ENCODE measurements at regions not wholly inside any gene's neighbourhood (a gene's known extent, or its start where the extent isn't known, plus 50 kb on each side); places are given as distances from the start of the nearest gene placed in this dataset.

GRCh38 chr14:89042021-89042420 lies 217.6 kb downstream of the TTC8 start:
- H3K27ac Mint-ChIP-seq: no peak overlapping the region
- H3K4me3 Mint-ChIP-seq: no peak overlapping the region

GRCh38 chr14:89053303-89053702 lies 228.9 kb downstream of the TTC8 start:
- no peak for DNase-seq (ENCODE audit: low spot score)
- Histone ChIP-seq H3K27me3 (no peaks in the 10 kb centered on the region), H3K4me1 (no peaks in the 10 kb centered on the region), H3K9me3 (ENCODE audit: low read depth) (no peaks in the 10 kb centered on the region), H3K27ac (no peak overlapping the region), H3K79me2 (ENCODE audit: low read depth) (no peaks in the 10 kb centered on the region), H2AFZ (replicated peaks) (no peak overlapping the region), H3K4me3 (no peak overlapping the region), H3K36me3 (no peaks in the 10 kb centered on the region), H3K4me2 (no peak overlapping the region), H3F3A (ENCODE audit: low read depth) (no peaks in the 10 kb centered on the region), H3K9ac (no peak overlapping the region), H4K20me1 (ENCODE audit: low read depth) (no peaks in the 10 kb centered on the region)
- TF ChIP-seq EZH2phosphoT487 (IDR thresholded peaks at IDR 0.05) (no peak), EZH2 (IDR thresholded peaks at IDR 0.05) (no peak), CTCF (IDR thresholded peaks at IDR 0.05) (no peak)
- Mint-ChIP-seq H3K27me3 (ENCODE audit: insufficient read depth, low read depth) (no peaks in the 10 kb centered on the region), H3K4me3 (no peak overlapping the region), H3K27ac (no peak overlapping the region), H3K4me1 (no peaks in the 10 kb centered on the region), H3K9me3 (peaks cover 8% of the 10 kb centered on the region), H3K36me3 (no peaks in the 10 kb centered on the region)

More at GRCh38 chr14:89042021-89042420, 217.6 kb downstream of the TTC8 start:
- Histone ChIP-seq H2AFZ (replicated peaks) (no peak overlapping the region), H3K9ac (no peak overlapping the region), H3K27me3 (peaks cover 7% of the 10 kb centered on the region), H3F3A (ENCODE audit: low read depth) (no peaks in the 10 kb centered on the region), H3K36me3 (no peaks in the 10 kb centered on the region), H3K4me2 (no peak overlapping the region), H3K4me3 (no peak overlapping the region), H4K20me1 (ENCODE audit: low read depth) (no peaks in the 10 kb centered on the region), H3K4me1 (peaks cover 4% of the 10 kb centered on the region), H3K27ac (no peak overlapping the region), H3K9me3 (ENCODE audit: low read depth) (no peaks in the 10 kb centered on the region), H3K79me2 (ENCODE audit: low read depth) (no peaks in the 10 kb centered on the region)
- no peak for DNase-seq (ENCODE audit: low spot score)
- peaks cover 15% of the 10 kb centered on the region for H3K4me1 Mint-ChIP-seq
- TF ChIP-seq EZH2 (IDR thresholded peaks at IDR 0.05): no peak
- TF ChIP-seq CTCF (IDR thresholded peaks at IDR 0.05): no peak
- TF ChIP-seq EZH2phosphoT487 (IDR thresholded peaks at IDR 0.05): no peak
- H3K9me3 Mint-ChIP-seq: peaks cover 3% of the 10 kb centered on the region
- H3K36me3 Mint-ChIP-seq: peaks cover 2% of the 10 kb centered on the region
- H3K27me3 Mint-ChIP-seq (ENCODE audit: insufficient read depth, low read depth): peaks cover 9% of the 10 kb centered on the region

- Mint-ChIP-seq H3K36me3 (no peaks in the 10 kb centered on the region), H3K9me3 (peaks cover 11% of the 10 kb centered on the region)
- no peak for DNase-seq (ENCODE audit: low spot score)
These were observed 231.9 kb downstream of the TTC8 start for GRCh38 chr14:89056394-89056793.

More at GRCh38 chr14:89056394-89056793, 231.9 kb downstream of the TTC8 start:
- no peak overlapping the region for H3K9ac ChIP-seq
- TF ChIP-seq EZH2phosphoT487 (IDR thresholded peaks at IDR 0.05): no peak
- TF ChIP-seq CTCF (IDR thresholded peaks at IDR 0.05): no peak
- no peak for TF ChIP-seq EZH2 (IDR thresholded peaks at IDR 0.05)
- H3K9me3 ChIP-seq (ENCODE audit: low read depth): no peaks in the 10 kb centered on the region
- H3K27ac ChIP-seq: no peak overlapping the region
- H3K4me2 ChIP-seq: no peak overlapping the region
- no peaks in the 10 kb centered on the region for H3K36me3 ChIP-seq
- H3F3A ChIP-seq (ENCODE audit: low read depth): no peaks in the 10 kb centered on the region
- H2AFZ ChIP-seq (replicated peaks): no peak overlapping the region
- Mint-ChIP-seq H3K4me1 (no peaks in the 10 kb centered on the region), H3K27ac (no peak overlapping the region), H3K4me3 (no peak overlapping the region), H3K27me3 (ENCODE audit: insufficient read depth, low read depth) (no peaks in the 10 kb centered on the region)
- H3K4me1 ChIP-seq: no peaks in the 10 kb centered on the region
- H3K27me3 ChIP-seq: no peaks in the 10 kb centered on the region
- no peaks in the 10 kb centered on the region for H4K20me1 ChIP-seq (ENCODE audit: low read depth)
- no peaks in the 10 kb centered on the region for H3K79me2 ChIP-seq (ENCODE audit: low read depth)
- H3K4me3 ChIP-seq: no peak overlapping the region

All from neural progenitor cell (in vitro differentiated cells).